GM12878 (cell line): ENCODE measurements at regions not wholly inside any gene's neighbourhood (a gene's known extent, or its start where the extent isn't known, plus 50 kb on each side); places are given as distances from the start of the nearest gene placed in this dataset.

Experiments
- BRCA1 ChIP-seq: IDR thresholded peaks from 2 replicates; pipeline ENCODE4 v1.6.1; 2011; ENCODE audit warnings: low read depth, low read length, improper control_type of control experiment
- CEBPB ChIP-seq, 2 experiments: fragments of 150-350 bp in 1 of 2; IDR thresholded peaks; 2 replicates each; pipeline ENCODE4 v1.6.1; 2012 to 2014; ENCODE audit warnings: low read depth in 2 of 2, low read length in 2 of 2, borderline replicate concordance in 1 of 2, inconsistent platforms in 1 of 2
- CTCF ChIP-seq, 3 experiments: IDR thresholded peaks in 2 of 3; conservative IDR thresholded peaks in 1 of 3; 2 replicates each; pipeline ENCODE4 v1.5.1; 2011; ENCODE audit warnings: low read depth in 3 of 3, low read length in 3 of 3, mild to moderate bottlenecking in 3 of 3, control low read depth in 2 of 3, moderate library complexity in 2 of 3, inconsistent platforms in 1 of 3, mixed read lengths in 1 of 3; ENCODE audit not compliant: control insufficient read depth in 2 of 3, insufficient read depth in 1 of 3; ENCODE audit errors: extremely low read depth in 1 of 3
- ELK1 ChIP-seq: IDR thresholded peaks from 2 replicates; pipeline ENCODE4 v1.6.1; 2012; ENCODE audit warnings: low read depth, low read length, improper control_type of control experiment
- EP300 ChIP-seq, 2 experiments: fragments of 150-350 bp in 1 of 2; IDR thresholded peaks; 2 replicates each; pipeline ENCODE4 v1.6.1; 2011 to 2012; ENCODE audit warnings: low read depth in 2 of 2, low read length in 2 of 2, borderline replicate concordance in 1 of 2, improper control_type of control experiment in 1 of 2, inconsistent platforms in 1 of 2; ENCODE audit not compliant: control insufficient read depth in 1 of 2
- HDAC6 ChIP-seq: fragments of 200-600 bp; sonication (generic); IDR thresholded peaks from one replicate; pipeline ENCODE4 v1.8.0; 2017; ENCODE audit warnings: antibody characterized with exemption; ENCODE audit not compliant: unreplicated experiment
- NRF1 ChIP-seq: conservative IDR thresholded peaks from 2 replicates; pipeline ENCODE4 v1.6.1; 2011; ENCODE audit warnings: mild to moderate bottlenecking, low read depth, low read length, improper control_type of control experiment
- POLR2A ChIP-seq: IDR thresholded peaks from 2 replicates; pipeline ENCODE4 v1.6.1; 2011; ENCODE audit warnings: low read depth, mild to moderate bottlenecking, low read length
- REST ChIP-seq: IDR thresholded peaks from 2 replicates; pipeline ENCODE4 v1.6.1; 2012; ENCODE audit warnings: mild to moderate bottlenecking, low read depth, low read length
- SUZ12 ChIP-seq: fragments of 200-600 bp; sonication (generic); IDR thresholded peaks from one replicate; pipeline ENCODE4 v1.6.1; 2018; ENCODE audit warnings: antibody characterized with exemption, mild to moderate bottlenecking; ENCODE audit not compliant: unreplicated experiment
- TAF1 ChIP-seq: IDR thresholded peaks from 2 replicates; pipeline ENCODE4 v1.6.1; 2011; ENCODE audit warnings: mild to moderate bottlenecking, low read depth, low read length, borderline replicate concordance
- USF1 ChIP-seq: IDR thresholded peaks from 2 replicates; pipeline ENCODE4 v1.6.1; 2011; ENCODE audit warnings: borderline replicate concordance, low read depth, mild to moderate bottlenecking, moderate library complexity, mixed read lengths, low read length; ENCODE audit not compliant: insufficient read depth; ENCODE audit errors: extremely low read length
- ZBTB11 ChIP-seq: fragments of 450-650 bp; formaldehyde crosslinking; IDR thresholded peaks from 2 replicates; pipeline ENCODE4 v1.5.0; 2022; ENCODE audit warnings: mild to moderate bottlenecking, missing genetic modification characterization

GRCh38 chr4:74640111-74640903 lies 154.0 kb downstream of the BTC start:
- TF ChIP-seq REST (no peak), CTCF (IDR thresholded peaks at IDR 0.05 in 2 of 3, conservative IDR thresholded peaks at IDR 0.05 in 1 of 3; ENCODE audit: control insufficient read depth in 2 of 3, extremely low read depth in 1 of 3, insufficient read depth in 1 of 3, low read depth in 3 of 3, low read length in 3 of 3) (no peak), SUZ12 (no peak), TAF1 (no peak), NRF1 (no peak), USF1 (no peak), CEBPB (IDR thresholded peaks at IDR 0.05; ENCODE audit: borderline replicate concordance in 1 of 2, low read depth in 2 of 2, low read length in 2 of 2) (no peak), EP300 (IDR thresholded peaks at IDR 0.05; ENCODE audit: borderline replicate concordance in 1 of 2, control insufficient read depth in 1 of 2, low read depth in 2 of 2, low read length in 2 of 2) (no peak), ZBTB11 (CRISPR knock-in tag) (no peak), BRCA1 (no peak), ELK1 (no peak), POLR2A (no peak), HDAC6 (no peak)
